Ectodermal cell (in vitro differentiated cells): ENCODE measurements at regions not wholly inside any gene's neighbourhood (a gene's known extent, or its start where the extent isn't known, plus 50 kb on each side); places are given as distances from the start of the nearest gene placed in this dataset.

ENCODE experiments used
- H3K27ac ChIP-seq: 2 replicates; pipeline ENCODE4 v1.7.0; 2013; ENCODE audit warnings: mild to moderate bottlenecking, low read depth, low read length; ENCODE audit not compliant: insufficient read depth, poor library complexity, severe bottlenecking
- H3K27me3 ChIP-seq: 2 replicates; pipeline ENCODE4 v1.7.0; 2013; ENCODE audit warnings: mild to moderate bottlenecking, low read length; ENCODE audit not compliant: insufficient read depth, control insufficient read depth, poor library complexity, severe bottlenecking
- H3K36me3 ChIP-seq: one replicate; pipeline ENCODE4 v1.7.0; 2013; ENCODE audit warnings: low read length; ENCODE audit not compliant: control insufficient read depth, insufficient read depth
- H3K4me1 ChIP-seq: one replicate; pipeline ENCODE4 v1.7.0; 2013; ENCODE audit warnings: low read length; ENCODE audit not compliant: control insufficient read depth, insufficient read depth
- H3K4me3 ChIP-seq: 2 replicates; pipeline ENCODE4 v1.7.0; 2013; ENCODE audit warnings: low read depth, low read length, control low read depth; ENCODE audit not compliant: insufficient read depth
- H3K9me3 ChIP-seq: 2 replicates; pipeline ENCODE4 v1.7.0; 2013; ENCODE audit warnings: mild to moderate bottlenecking, low read length, moderate library complexity; ENCODE audit not compliant: control insufficient read depth
- WGBS, 2 experiments: methylation state at CpG; one replicate each; pipeline ENCODE4 v1.1.7; 2013; ENCODE audit warnings: missing lambda C conversion rate in 2 of 2; 5-methylcytosine and 5-hydroxymethylcytosine counted together

DNA sequence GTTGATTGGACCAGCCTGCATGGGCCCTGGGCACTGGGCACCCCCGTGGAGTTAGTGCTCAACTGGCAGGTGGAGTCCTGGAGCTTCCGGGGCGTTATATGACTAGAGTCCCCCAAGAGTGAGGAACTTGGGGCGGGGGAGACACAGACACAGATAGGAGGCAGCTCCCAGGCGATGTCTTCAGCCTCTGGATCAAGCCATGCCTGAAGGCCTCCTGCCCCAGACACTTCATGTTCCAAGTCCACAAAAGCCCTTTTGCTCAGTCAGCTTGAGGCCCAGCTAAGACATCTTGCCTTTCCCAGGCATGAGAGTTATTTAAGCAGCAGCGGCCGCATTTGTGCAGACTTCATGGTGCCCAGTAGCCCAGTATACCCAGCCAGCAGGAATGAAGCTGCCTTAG is 136.6 kb upstream of the CIBAR2 start:
- H3K36me3 ChIP-seq, result no peaks in the 10 kb centered on the region
- no peak overlapping the region for H3K27ac ChIP-seq
- H3K4me3 ChIP-seq, result no peak overlapping the region
- 95 to 96% methylated on average over 7 of the region's 7 CpGs for WGBS, 2 experiments
- no peaks in the 10 kb centered on the region for H3K27me3 ChIP-seq
- H3K9me3 ChIP-seq, result no peaks in the 10 kb centered on the region
- H3K4me1 ChIP-seq, result peaks cover 15% of the 10 kb centered on the region

DNA sequence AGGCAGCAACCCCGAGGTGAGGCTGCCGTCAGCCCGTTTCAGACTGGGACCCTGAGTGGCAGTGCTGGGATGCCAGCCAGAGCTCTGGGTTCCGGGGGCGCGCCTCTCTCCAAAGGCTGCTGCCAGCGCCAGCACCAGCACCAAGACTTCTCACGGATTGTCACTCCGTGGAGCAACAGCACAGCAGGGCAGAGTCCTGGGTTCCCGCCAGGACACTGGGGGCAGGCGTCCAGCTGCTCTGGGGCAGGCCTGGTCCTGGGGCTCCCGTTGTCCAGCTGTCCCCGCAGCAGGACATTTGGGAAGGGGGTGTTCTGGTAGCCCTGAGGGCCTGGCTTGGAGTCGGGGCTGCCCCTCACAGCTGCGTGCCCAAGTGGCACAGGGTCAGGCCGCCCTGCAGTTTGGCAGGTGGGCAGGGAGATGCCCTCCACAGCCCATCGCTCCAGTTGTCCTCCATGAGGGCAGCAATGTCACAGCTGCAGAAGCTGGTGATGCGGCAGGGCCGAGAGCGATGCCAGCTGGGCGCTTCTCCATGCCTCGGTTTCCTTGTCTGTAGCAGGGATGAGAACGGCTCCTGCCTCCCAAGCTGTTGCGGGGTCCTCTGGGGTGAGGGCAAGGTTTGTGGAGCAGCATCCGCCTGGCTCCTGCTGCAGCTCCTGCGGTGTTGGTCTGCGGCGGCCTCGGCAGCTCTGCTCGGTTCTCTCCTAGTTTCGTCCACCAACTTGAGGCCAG is 137.3 kb upstream of the CIBAR2 start:
- 91 to 92% methylated on average over 31 of the region's 31 CpGs for WGBS, 2 experiments
- Histone ChIP-seq H3K36me3 (no peaks in the 10 kb centered on the region), H3K27ac (no peak overlapping the region), H3K9me3 (no peaks in the 10 kb centered on the region), H3K4me1 (peaks cover 15% of the 10 kb centered on the region), H3K27me3 (no peaks in the 10 kb centered on the region), H3K4me3 (no peak overlapping the region)

- Histone ChIP-seq H3K9me3 (no peaks in the 10 kb centered on the region), H3K27ac (no peak overlapping the region), H3K27me3 (no peaks in the 10 kb centered on the region), H3K4me1 (peaks cover 15% of the 10 kb centered on the region), H3K36me3 (no peaks in the 10 kb centered on the region), H3K4me3 (no peak overlapping the region)
- WGBS, 2 experiments, result 81 to 83% methylated on average over 13 of the region's 13 CpGs
Measured at GRCh38 chr16:85250147-85250463, 137.8 kb upstream of the CIBAR2 start.

GRCh38 chr16:85250609-85251223 is 138.4 kb upstream of the CIBAR2 start:
- Histone ChIP-seq H3K27me3 (no peaks in the 10 kb centered on the region), H3K36me3 (no peaks in the 10 kb centered on the region), H3K27ac (no peak overlapping the region), H3K9me3 (no peaks in the 10 kb centered on the region), H3K4me3 (no peak overlapping the region), H3K4me1 (peaks cover 15% of the 10 kb centered on the region)
- WGBS, 2 experiments, result 95% methylated on average over 13 of the region's 14 CpGs

GRCh38 chr16:85251225-85251760 is 139.0 kb upstream of the CIBAR2 start:
- H3K4me3 ChIP-seq, result no peak overlapping the region
- 94 to 95% methylated on average over 21 of the region's 21 CpGs for WGBS, 2 experiments
- no peak overlapping the region for H3K27ac ChIP-seq
- H3K36me3 ChIP-seq, result no peaks in the 10 kb centered on the region
- H3K9me3 ChIP-seq, result no peaks in the 10 kb centered on the region
- H3K4me1 ChIP-seq, result peaks cover 15% of the 10 kb centered on the region
- H3K27me3 ChIP-seq, result no peaks in the 10 kb centered on the region

DNA sequence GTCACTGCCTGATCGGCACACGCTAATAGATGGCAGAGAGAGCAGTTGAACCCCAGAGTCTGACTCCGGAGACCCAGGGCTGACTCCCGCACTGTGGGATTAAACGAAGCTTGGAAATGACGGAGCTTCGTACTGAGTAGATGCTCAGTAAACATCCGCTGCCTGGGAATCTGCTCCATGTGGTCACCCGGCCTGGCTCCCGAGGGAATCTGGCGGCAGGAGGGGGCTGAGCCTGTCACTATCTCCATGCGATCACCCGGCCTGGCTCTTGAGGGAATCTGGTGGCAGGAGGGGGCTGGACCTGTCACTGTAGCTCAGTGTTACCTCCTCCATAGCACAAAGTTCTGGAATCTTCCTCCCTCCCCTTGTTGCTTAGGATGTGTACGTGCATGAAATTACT is 139.7 kb upstream of the CIBAR2 start:
- Histone ChIP-seq H3K27me3 (no peaks in the 10 kb centered on the region), H3K4me3 (no peak overlapping the region), H3K4me1 (peaks cover 8% of the 10 kb centered on the region), H3K36me3 (no peaks in the 10 kb centered on the region), H3K9me3 (no peaks in the 10 kb centered on the region), H3K27ac (no peak overlapping the region)
- 91 to 92% methylated on average over 14 of the region's 14 CpGs for WGBS, 2 experiments

- Histone ChIP-seq H3K9me3 (no peaks in the 10 kb centered on the region), H3K36me3 (no peaks in the 10 kb centered on the region), H3K4me3 (no peak overlapping the region), H3K27ac (no peak overlapping the region), H3K4me1 (peaks cover 5% of the 10 kb centered on the region), H3K27me3 (no peaks in the 10 kb centered on the region)
- WGBS, 2 experiments, result 94% methylated on average over 9 of the region's 9 CpGs
Measured at GRCh38 chr16:85252461-85252860, 140.2 kb upstream of the CIBAR2 start.

- H3K27me3 ChIP-seq, result no peaks in the 10 kb centered on the region
- 62 to 63% methylated on average over 22 of the region's 22 CpGs for WGBS, 2 experiments
- H3K4me1 ChIP-seq, result peaks cover 8% of the 10 kb centered on the region
Measured at GRCh38 chr16:85253084-85253941, 141.0 kb upstream of the CIBAR2 start.

DNA sequence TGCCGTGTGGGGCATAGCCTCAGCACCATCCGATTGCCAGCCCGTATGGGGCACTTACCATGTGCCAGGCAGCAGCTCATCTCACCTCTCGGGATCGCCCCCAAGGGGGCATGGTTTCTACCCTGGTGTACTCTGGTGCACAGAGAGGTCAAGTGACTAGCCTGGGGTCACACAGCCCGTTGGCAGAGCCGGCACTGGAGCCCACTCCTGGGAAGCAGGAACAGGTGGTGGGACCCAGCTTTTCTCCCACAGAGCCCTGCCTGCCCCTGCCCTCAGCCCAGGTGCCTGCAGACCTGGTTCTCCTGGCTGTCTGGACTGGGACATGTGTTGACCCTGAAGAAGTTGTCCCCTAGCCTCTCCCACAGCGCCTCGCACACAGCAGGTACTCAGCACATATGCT is 141.8 kb upstream of the CIBAR2 start:
- Histone ChIP-seq H3K4me3 (no peak overlapping the region), H3K9me3 (no peaks in the 10 kb centered on the region), H3K4me1 (peaks cover 15% of the 10 kb centered on the region), H3K27me3 (no peaks in the 10 kb centered on the region), H3K36me3 (no peaks in the 10 kb centered on the region), H3K27ac (no peak overlapping the region)
- 94% methylated on average over 9 of the region's 9 CpGs for WGBS, 2 experiments

More at GRCh38 chr16:85253084-85253941, 141.0 kb upstream of the CIBAR2 start:
- Histone ChIP-seq H3K9me3 (no peaks in the 10 kb centered on the region), H3K4me3 (no peak overlapping the region), H3K36me3 (no peaks in the 10 kb centered on the region), H3K27ac (no peak overlapping the region)

- H3K4me1 ChIP-seq, result peaks cover 24% of the 10 kb centered on the region
- no peaks in the 10 kb centered on the region for H3K27me3 ChIP-seq
- H3K36me3 ChIP-seq, result no peaks in the 10 kb centered on the region
- no peak overlapping the region for H3K4me3 ChIP-seq
- H3K9me3 ChIP-seq, result no peaks in the 10 kb centered on the region
- 94 to 96% methylated on average over 24 of the region's 24 CpGs for WGBS, 2 experiments
- no peak overlapping the region for H3K27ac ChIP-seq
Measured at GRCh38 chr16:85254921-85255320, 142.6 kb upstream of the CIBAR2 start.
